Rectal smooth muscle tissue (tissue), 1 donor: ENCODE measurements at regions not wholly inside any gene's neighbourhood (a gene's known extent, or its start where the extent isn't known, plus 50 kb on each side); places are given as distances from the start of the nearest gene placed in this dataset.
"Not testable (repeated sequence)": the region's sequence is repeated elsewhere in the genome, so short reads cannot be mapped to it uniquely, and the experiment has no call there.

Source experiments
- H3K27ac ChIP-seq: one replicate; pipeline ENCODE4 v1.7.0; 2013; ENCODE audit warnings: low read depth, low read length, inconsistent platforms
- H3K27me3 ChIP-seq: one replicate; pipeline ENCODE4 v1.7.0; 2013; ENCODE audit warnings: low read length; ENCODE audit not compliant: control insufficient read depth, insufficient read depth
- H3K36me3 ChIP-seq: one replicate; pipeline ENCODE4 v1.7.0; 2013; ENCODE audit warnings: low read length; ENCODE audit not compliant: control insufficient read depth, insufficient read depth
- H3K4me1 ChIP-seq: one replicate; pipeline ENCODE4 v1.7.0; 2013; ENCODE audit warnings: low read length; ENCODE audit not compliant: control insufficient read depth, insufficient read depth
- H3K4me3 ChIP-seq: one replicate; pipeline ENCODE4 v1.7.0; 2013; ENCODE audit warnings: low read length
- H3K9ac ChIP-seq: one replicate; pipeline ENCODE4 v1.7.0; 2013; ENCODE audit warnings: low read length

DNA sequence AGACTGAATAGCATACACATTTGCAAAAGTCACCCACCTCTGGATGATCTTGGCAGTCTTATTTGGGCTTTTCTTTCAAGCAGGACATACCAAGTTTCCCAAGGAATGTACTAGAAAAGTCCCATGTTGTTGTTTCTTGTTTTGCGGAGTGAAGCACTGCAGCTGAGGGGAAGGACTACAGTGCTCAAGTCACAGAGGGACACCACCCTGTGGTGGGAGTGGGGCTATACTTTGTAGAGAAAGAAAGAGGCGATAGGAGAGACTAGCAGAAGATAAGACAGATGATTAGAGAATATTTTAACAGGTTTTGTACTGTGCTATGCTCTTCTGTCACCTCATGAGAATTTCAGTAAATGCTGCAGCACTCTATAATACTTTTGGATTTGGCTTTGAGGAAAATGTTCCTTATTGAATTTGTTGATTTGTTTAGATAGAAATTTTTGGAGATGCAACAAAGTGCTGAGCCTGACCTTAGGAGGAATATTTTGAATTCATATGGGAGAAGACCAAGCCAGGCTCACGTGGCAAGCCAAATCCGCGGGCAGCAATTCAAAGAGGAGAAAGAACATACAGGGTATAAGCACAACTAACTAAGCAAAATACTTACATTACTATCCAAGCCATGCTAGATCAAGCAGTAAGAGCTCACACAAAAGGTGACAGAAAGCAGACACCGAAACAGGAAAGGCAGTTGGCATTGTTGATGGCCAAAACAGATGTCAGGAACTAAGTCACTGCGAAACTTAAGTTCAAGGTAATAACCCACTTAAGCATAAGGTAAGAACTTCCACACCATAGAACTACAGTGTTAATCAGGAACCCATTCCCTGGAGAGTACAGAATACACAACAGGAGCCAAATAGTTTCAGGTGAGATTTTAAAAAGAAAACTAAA, 280.3 kb upstream of the INTU start:
- Histone ChIP-seq H3K4me3 (no peak overlapping the region), H3K27ac (no peak overlapping the region), H3K36me3 (no peaks in the 10 kb centered on the region), H3K9ac (no peak overlapping the region), H3K4me1 (peaks cover 11% of the 10 kb centered on the region), H3K27me3 (no peaks in the 10 kb centered on the region)

DNA sequence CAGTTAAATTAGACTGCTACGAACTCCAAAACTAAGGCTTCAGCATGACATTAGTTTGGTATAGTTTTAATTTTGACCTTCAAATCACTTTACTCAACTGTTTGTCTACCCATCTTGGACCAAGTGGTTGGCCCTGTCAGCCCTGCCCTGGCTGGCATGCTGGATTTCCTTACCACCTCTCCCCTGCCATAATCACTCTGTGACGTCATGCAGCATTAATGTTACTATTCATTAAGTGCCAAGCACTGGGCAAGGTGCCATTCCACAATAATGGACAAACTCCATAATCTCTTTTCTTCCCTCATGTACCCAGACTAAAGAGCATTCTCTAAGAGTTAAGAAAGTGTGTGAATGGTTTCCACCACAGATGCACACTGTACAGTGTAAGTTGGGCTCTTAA, 277.0 kb upstream of the INTU start:
- H3K27ac ChIP-seq: no peak overlapping the region
- no peak overlapping the region for H3K9ac ChIP-seq
- H3K27me3 ChIP-seq: no peaks in the 10 kb centered on the region
- H3K36me3 ChIP-seq: no peaks in the 10 kb centered on the region
- peaks cover 11% of the 10 kb centered on the region for H3K4me1 ChIP-seq
- no peak overlapping the region for H3K4me3 ChIP-seq

DNA sequence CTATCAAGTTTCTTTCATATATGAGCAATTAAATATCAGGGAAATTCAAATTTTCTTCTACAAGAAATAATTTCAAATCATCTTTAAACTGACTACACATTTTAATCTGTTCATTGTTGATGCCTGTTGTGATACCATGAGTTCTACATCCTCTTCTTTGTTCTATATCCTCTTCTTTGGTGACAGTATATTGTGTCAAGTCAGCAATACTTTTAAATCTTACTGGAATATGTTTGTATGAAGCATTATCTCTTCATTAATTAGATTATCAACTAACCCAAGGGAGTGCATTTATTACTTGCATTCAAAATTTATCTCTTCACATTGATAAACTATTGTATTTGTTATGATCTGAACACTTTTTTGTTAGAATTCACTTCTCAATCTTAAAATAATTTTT, 275.0 kb upstream of the INTU start:
- Histone ChIP-seq H3K4me1 (peaks cover 5% of the 10 kb centered on the region), H3K36me3 (no peaks in the 10 kb centered on the region), H3K27ac (no peak overlapping the region), H3K4me3 (no peak overlapping the region), H3K9ac (no peak overlapping the region), H3K27me3 (no peaks in the 10 kb centered on the region)

DNA sequence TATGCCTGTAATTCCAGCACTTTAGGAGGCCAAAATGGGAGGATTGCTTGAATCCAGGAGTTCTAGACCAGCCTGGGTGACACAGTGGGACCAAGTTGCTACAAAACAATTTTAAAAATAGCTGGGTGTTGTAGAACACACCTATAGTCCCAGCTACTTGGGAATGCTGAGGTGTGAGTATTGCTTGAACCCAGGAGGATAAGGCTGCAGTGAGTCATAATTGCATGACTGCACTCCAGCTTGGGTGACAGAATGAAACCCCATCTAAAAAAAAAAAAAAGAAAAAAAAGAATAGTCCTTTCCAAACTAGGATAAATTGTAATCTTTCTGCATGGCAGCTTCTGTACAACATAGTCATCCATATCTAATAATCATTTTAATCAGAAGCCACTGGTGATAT, 270.1 kb upstream of the INTU start:
- H3K27me3 ChIP-seq: no peaks in the 10 kb centered on the region
- no peak overlapping the region for H3K9ac ChIP-seq
- no peak overlapping the region for H3K4me3 ChIP-seq
- no peak overlapping the region for H3K27ac ChIP-seq
- no peaks in the 10 kb centered on the region for H3K4me1 ChIP-seq
- no peaks in the 10 kb centered on the region for H3K36me3 ChIP-seq

DNA sequence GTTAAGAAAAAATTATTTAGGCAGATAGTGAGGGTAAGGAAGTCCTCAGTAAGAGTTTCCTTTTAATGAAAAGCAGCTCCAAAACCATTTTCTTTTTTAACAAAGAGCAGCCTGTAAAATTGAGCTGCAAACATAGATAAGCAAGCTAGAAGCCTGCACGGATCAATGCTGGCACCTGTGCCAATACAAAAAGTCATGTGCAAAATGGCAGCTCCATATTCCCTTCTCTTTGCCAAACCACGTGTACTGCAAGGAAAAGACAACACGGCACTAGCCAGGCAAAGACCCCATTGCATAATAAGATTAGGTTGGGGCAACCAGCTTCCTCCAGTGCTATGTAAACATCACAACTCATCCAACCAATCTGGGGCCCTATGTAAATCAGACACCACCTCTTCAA, 268.4 kb upstream of the INTU start:
- Histone ChIP-seq H3K36me3 (no peaks in the 10 kb centered on the region), H3K27ac (no peak overlapping the region), H3K4me3 (no peak overlapping the region), H3K4me1 (no peaks in the 10 kb centered on the region), H3K9ac (no peak overlapping the region), H3K27me3 (no peaks in the 10 kb centered on the region)

DNA sequence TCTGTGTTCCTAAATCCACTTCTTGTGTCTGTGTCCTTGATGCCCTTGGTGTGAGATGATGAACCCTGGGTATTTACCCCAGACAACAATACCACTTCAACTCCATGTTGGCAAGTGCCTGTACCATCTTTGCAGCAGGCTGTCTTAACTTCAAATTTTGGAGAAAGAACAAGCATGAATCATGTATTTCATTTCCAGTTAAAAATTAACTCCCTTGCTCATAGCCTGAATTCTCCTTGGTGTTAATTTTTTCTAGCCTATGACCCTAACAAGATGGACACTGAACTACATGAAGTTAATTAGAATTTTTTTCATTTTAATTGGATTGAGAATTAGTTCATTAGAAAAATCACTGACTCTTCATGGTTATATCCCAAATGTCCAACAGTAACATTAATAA, 267.8 kb upstream of the INTU start:
- no peaks in the 10 kb centered on the region for H3K27me3 ChIP-seq
- no peak overlapping the region for H3K27ac ChIP-seq
- no peak overlapping the region for H3K4me3 ChIP-seq
- no peaks in the 10 kb centered on the region for H3K4me1 ChIP-seq
- no peak overlapping the region for H3K9ac ChIP-seq
- no peaks in the 10 kb centered on the region for H3K36me3 ChIP-seq

DNA sequence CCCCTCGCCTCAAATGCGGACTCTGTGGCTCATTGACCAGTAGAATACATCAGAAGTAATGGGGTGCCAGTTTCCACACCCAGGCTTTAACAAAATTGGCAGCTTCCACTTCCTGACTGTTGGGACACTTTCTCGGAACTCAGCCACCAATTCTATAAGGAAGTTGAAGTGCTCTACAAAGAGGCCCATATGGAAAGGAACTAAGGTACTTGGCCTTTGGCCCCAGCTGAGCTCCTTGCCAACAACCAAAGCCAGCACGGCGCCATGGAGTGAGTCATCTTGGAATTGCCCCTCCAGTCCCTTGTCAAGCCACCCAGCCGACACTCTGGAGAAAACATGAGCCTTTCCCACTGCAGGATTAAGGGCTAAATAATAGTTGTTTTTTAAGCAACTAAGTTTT, 262.2 kb upstream of the INTU start:
- Histone ChIP-seq H3K27ac (no peak overlapping the region), H3K9ac (no peak overlapping the region), H3K27me3 (no peaks in the 10 kb centered on the region), H3K4me1 (no peaks in the 10 kb centered on the region), H3K36me3 (no peaks in the 10 kb centered on the region), H3K4me3 (no peak overlapping the region)

DNA sequence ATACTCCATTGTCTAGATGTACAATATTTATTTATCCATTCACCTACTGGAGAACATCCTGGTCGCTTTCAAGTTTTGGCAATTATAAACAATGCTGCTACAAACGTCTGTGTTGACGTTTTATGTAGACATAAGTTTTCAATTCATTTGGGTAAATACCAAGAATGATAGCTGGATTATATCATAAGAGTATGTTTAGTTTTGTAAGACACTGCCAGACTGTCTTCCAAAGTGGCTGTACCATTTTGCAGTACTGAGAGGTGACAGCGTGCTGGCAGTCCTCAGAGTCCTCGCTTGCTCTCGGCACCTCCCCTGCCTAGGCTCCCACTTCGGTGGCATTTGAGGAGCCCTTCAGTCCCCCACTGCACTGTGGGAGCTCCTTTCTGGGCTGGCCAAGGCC, 253.3 kb upstream of the INTU start:
- H3K4me3 ChIP-seq: no peak overlapping the region
- no peak overlapping the region for H3K27ac ChIP-seq
- H3K4me1 ChIP-seq: peaks cover 3% of the 10 kb centered on the region
- no peaks in the 10 kb centered on the region for H3K27me3 ChIP-seq
- no peak overlapping the region for H3K9ac ChIP-seq
- H3K36me3 ChIP-seq: no peaks in the 10 kb centered on the region

DNA sequence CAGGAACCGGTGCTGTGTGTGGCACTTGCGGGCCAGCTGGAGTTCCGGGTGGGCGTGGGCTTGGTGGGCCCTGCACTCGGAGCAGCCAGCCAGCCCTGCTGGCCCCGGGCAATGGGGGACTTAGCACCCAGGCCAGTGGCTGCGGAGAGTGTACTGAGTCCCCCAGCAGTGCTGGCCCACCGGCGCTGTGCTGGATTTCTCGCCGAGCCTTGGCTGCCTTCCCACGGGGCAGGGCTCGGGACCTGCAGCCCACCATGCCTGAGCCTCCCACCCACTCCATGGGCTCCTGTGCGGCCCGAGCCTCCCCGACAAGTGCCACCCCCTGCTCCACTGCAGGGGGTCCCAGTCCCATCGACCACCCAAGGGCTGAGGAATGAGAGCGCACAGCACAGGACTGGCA, 252.8 kb upstream of the INTU start:
- H3K4me3 ChIP-seq, H3K27me3 ChIP-seq, H3K27ac ChIP-seq, H3K4me1 ChIP-seq, H3K36me3 ChIP-seq, H3K9ac ChIP-seq: not testable (repeated sequence)

DNA sequence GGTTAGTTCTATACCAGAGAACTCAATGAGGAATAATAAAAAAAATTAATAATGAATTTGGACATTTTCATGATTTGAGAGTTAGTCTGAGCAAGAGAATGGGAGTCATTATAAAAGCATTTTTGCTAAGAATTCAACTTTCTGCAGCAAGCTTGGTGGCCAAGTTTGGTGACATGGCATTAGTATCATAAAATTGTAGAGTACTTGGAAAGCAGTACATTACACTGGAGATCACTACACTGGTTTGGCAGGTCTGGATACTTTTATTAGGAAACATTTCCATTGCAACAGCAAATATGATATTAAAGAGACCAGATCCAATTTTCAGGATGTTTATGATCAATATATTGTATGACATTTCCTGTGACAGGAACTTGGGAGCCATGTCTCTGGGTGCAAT, 249.1 kb upstream of the INTU start:
- H3K9ac ChIP-seq: no peak overlapping the region
- no peaks in the 10 kb centered on the region for H3K36me3 ChIP-seq
- no peak overlapping the region for H3K4me3 ChIP-seq
- no peak overlapping the region for H3K27ac ChIP-seq
- peaks cover 3% of the 10 kb centered on the region for H3K4me1 ChIP-seq
- H3K27me3 ChIP-seq: no peaks in the 10 kb centered on the region

DNA sequence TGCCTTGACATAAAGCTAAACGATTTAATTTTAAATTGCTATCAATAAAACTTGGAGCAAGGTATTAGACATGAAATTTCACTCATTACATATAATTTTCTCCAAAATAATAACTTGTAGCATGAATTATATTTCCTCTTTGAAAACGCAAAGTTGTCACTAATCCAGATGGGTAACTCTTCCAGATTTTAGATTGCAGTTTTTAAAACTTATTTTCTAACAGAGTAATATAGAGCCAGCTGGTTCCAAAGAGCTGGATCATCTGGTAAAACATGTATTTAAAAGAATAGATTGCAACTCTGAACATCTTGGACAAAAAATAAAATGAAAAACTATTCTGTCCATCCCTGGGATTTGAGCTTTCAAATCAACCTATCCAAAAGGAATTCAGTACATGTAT, 238.2 kb upstream of the INTU start:
- no peak overlapping the region for H3K9ac ChIP-seq
- H3K4me1 ChIP-seq: no peaks in the 10 kb centered on the region
- no peak overlapping the region for H3K27ac ChIP-seq
- no peaks in the 10 kb centered on the region for H3K27me3 ChIP-seq
- no peak overlapping the region for H3K4me3 ChIP-seq
- no peaks in the 10 kb centered on the region for H3K36me3 ChIP-seq

DNA sequence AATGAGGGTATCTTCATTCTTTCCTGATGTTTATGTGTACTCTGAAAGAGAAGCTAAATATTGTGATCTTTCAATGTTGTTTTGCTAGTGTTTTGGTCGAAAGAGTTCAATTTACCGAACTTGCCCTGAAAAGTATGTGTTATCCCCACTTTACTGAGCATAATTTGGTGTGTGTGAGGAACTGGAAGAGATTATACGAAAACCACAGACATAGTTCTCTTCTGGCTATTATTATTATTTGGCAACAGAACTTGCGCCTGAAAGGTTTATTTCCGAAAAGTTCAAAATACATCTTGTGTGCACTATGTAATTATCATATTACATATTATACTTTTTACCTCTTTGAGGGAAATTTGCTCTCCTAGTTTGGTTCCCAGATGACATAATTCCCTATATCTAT, 232.5 kb upstream of the INTU start:
- Histone ChIP-seq H3K27ac (no peak overlapping the region), H3K36me3 (no peaks in the 10 kb centered on the region), H3K9ac (no peak overlapping the region), H3K4me3 (no peak overlapping the region), H3K27me3 (no peaks in the 10 kb centered on the region), H3K4me1 (peaks cover 5% of the 10 kb centered on the region)

DNA sequence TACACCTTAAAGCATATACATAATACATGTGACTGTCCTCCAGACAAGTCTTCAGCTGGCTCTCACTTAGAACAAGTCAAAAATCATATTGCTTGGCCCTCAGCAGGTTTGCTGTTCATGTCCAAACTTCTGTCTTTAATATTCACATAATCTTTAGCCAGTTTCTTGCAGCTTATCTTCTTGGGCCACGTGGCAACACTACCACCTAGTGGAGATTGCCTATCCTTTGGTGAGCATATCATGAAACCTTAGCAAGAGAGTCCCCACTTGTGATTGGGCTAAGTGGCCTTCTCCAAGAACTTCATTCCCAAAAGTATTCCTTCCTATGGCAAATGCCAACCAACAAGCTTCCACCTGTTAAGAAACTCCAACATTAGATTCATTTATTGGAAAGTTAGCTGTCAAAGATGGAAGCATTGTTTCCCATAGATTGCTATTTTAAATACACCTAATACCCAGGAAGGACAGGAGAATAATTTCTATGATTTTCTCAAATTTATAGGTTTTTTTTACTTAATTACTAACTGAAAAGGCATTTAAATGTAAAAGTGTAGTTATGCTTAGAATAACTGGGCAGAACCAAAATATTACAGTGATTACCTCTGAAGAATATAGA, 231.9 kb upstream of the INTU start:
- no peak overlapping the region for H3K27ac ChIP-seq
- peaks cover 5% of the 10 kb centered on the region for H3K4me1 ChIP-seq
- H3K4me3 ChIP-seq: no peak overlapping the region
- no peaks in the 10 kb centered on the region for H3K36me3 ChIP-seq
- no peak overlapping the region for H3K9ac ChIP-seq
- no peaks in the 10 kb centered on the region for H3K27me3 ChIP-seq
